Skin of body (tissue), 1 donor: ENCODE measurements at regions not wholly inside any gene's neighbourhood (a gene's known extent, or its start where the extent isn't known, plus 50 kb on each side); places are given as distances from the start of the nearest gene placed in this dataset.

Experiments
- DNase-seq: peaks from one replicate; lab custom pipeline; 2025; lab: John Stamatoyannopoulos, UW

- no peak for DNase-seq
These were observed 214.1 kb downstream of the NUAK1 start for GRCh38 chr12:105924526-105925208.

- DNase-seq, result no peak
These were observed 211.2 kb downstream of the NUAK1 start for GRCh38 chr12:105927564-105927963.

DNA sequence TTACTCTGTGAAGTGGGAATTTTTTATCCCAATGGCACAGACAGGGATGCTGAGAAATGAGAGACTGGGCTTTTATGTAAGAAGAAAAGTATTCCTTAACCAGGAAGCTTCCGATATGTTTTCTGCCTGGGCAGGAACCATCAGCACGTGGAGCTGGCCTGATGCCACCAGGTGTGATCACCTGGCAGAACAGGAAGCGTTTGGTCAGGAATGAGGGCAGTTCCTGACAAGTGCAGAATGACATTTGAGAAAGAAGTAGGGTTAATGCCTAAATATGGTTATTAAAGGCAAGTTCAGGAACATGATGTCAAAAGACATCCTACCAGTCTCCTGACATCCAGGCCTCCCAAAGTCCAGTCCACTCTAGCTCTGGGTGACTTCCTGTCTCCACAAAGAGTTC, 210.3 kb downstream of the NUAK1 start:
- DNase-seq, result no peak

DNA sequence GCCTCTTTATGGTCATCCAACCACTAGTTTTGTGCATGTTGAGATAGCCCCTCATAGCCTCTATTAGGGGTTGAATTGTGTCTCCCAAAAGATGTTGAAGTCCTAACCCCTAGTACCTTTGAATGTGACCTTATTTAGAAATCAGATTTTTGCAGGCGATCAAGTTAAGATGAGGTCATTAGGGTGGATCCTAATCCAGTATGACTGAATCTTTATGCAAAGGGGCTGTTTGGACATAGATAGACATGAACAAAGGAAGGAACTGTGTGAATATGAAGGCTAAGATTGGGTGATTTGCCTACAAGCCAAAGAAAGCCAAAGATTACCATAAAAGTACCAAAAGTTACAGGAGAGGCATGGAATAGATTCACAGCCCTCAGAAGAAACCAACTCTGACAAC, 209.6 kb downstream of the NUAK1 start:
- no peak for DNase-seq

GRCh38 chr12:105930557-105931503, 207.9 kb downstream of the NUAK1 start:
- DNase-seq, result no peak

DNA sequence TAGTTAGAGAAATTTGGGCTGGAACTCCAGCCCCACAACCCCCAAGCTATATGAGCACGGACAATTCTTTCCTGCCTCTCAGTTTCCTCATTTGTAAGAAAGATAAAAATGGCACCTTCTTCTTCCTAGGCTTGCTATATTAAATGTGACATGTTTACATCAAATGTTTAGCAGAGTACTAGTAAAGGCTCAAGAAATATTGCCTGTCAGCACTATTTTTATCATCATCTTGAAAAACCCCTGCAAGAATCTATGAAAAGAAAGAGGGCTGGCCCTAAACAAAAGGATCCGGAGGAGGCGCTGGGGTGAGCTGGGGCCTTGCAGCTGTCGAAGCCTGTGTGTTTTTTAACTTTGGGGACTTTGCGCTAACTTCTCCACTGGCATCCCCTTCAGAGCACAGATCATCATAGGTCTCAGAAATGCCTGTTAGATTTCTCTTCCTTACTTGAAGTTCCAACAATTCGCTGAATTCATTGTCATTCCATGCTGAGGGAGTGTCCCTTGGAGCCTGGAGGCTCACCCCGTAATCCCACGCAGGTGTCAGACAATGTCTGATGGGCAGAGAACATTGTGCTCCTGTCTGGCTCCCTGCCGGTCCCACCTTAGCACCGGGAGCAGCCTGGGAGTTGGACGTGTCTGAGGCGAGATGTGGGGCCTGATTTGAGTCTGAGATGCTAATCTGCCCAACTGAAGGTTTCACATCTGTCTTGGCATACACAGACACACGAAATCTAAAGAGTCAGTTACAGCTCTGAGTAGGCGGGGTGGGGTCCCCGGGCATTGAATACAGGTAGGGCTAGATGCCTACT, 206.8 kb downstream of the NUAK1 start:
- no peak for DNase-seq

DNA sequence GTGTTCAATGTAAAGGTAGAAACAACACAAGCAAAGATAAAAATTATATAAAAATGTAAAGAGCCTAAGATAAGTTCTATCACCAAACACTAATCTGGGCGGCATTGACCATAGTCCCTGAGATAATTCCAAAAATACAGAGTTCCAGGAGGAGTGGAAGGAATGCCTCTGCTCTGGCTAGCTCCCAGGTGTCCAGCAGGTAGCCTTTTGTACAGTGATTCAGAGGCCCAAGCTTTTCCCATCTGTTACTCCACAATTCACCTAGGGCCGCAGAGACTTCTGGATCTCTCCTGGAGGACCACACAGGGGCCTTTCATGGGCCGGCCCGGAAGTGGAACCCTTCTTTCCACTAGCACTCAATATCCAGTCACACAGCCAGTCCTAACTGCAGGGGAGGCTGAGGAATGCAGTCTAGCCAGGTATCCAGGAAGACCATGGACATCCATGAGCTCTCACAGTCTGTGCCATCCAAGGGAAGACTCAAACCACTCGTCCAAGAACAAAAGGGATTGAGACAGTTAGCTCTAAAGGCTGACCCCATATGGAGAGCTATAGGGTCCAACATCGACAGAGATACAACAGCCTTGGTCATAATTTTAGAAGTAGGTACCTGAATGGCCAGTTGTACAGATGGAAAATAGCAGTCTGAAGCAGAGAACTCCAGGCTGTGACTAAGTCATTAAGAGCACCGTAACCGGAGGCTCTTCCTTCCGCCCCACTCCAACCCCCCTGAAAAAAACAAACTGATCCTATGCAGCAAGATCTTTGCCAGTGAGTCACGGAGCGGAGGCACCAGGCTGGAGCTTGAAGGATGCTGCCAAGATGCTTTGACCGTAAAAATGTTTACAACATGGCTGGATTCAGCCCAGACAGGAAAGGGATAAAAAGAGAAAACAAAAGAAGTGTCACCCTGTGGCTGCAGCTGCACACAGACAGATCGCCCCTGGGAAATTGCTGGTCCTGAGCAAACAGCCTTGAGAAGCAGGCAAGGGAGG, 204.8 kb downstream of the NUAK1 start:
- DNase-seq, result no peak

GRCh38 chr12:105935106-105935505, 203.6 kb downstream of the NUAK1 start:
- no peak for DNase-seq

DNA sequence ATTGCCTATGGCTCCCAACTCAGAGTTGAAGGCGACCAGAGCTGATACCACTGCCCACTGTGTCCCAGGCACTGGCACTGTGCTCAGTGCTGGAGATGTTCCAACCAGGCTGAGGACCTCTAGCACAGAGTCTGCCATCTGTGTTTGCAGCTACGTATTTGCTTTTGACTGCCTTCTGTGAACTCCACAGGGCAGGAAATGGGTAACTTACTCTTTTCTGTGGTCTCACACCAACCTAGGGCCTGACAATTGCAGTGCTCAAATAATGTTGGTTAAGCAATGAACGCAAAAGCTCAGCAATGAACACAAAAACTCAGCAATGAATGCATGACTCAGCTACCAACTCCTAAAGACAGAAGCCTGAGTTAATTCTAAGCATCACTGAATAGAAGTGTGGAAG, 202.8 kb downstream of the NUAK1 start:
- no peak for DNase-seq

GRCh38 chr12:105936496-105936895, 202.3 kb downstream of the NUAK1 start:
- no peak for DNase-seq

DNA sequence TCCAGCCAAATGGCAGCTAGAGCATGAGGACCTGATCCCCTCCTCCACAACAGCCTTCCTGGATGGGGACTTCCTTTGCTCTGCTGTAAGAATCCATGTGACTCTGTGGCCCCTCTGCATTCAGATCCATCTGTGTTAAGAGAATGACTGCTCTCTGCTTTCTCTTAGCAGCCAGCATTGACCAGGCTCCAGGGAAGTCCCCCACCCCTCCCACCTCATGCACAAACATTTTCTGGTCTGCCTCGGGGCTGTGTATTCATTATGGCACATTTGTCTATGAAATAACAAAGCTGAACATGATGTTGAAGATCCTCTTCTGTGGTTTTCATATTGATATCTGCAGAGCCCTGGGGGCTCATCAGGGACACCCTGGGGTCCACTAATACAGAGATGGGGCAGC, 201.7 kb downstream of the NUAK1 start:
- no peak for DNase-seq

- DNase-seq, result peak; percentile 29
These were observed 199.5 kb downstream of the NUAK1 start for GRCh38 chr12:105939181-105939721.

- no peak for DNase-seq
These were observed 196.5 kb downstream of the NUAK1 start for GRCh38 chr12:105942281-105942680.

DNA sequence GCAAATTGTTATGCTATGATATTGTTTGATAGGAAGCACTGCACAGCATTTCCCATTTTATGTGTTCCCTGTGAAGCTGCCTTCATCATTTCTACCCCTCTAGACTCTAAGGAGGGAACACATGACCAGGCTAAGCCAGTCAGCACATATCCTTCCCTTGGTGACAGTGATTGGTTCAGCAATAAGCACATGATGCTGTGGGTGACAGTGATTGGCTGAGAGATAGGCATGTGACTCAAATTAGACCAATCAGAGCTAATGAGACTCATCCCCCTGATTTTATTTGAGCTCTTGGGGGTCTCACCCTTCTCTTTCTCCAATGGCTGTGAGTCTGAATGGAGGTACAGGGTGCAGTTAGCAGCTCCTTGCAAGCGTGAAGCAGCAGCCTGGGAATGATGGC, 195.2 kb downstream of the NUAK1 start:
- DNase-seq, result no peak

- DNase-seq, result no peak
These were observed 194.1 kb downstream of the NUAK1 start for GRCh38 chr12:105944628-105945027.

- DNase-seq, result no peak
These were observed 192.9 kb downstream of the NUAK1 start for GRCh38 chr12:105945880-105946279.

- DNase-seq, result no peak
These were observed 192.3 kb downstream of the NUAK1 start for GRCh38 chr12:105946493-105946901.

DNA sequence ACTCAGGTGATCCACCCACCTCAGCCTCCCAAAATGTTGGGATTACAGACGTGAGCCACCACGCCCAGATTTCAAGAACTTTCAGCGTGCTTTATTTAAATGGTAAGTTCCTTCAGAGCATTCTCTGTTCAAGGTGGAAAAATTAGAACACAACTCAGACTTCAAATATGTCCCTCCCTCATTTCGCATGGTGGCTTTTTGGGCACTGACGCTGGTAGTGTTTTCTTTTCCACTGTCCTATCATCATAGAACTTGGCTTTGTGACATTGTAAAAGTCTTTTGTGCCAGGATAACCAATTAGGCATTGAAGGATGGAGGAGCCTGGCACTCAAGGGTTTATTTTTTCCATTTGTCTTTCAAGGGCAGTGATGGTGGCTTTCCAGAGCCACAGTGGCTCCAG, 190.8 kb downstream of the NUAK1 start:
- no peak for DNase-seq

- DNase-seq, result no peak
These were observed 190.4 kb downstream of the NUAK1 start for GRCh38 chr12:105948331-105948730.

DNA sequence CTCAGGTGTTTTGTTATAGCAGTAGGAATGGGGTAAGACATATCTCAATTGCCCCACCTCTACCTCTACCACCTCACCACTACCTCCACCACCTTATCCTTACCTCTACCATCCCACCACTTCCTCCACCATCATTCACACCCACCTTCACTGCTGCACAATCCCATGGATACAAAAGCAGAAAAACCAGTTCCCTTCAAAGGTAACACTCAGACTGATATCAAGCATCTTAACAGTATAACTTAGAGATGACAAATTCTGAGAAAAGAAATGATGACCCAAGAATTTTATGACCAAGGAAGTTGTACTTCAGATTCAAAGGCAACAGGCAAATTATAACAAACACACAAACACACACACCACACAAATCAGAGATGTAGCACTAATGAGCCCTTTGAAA, 189.4 kb downstream of the NUAK1 start:
- no peak for DNase-seq
